RPMI7951 (cell line): ENCODE measurements at regions not wholly inside any gene's neighbourhood (a gene's known extent, or its start where the extent isn't known, plus 50 kb on each side); places are given as distances from the start of the nearest gene placed in this dataset.
A peak's percentile ranks its signal among the peaks of the same experiment; 100 is the strongest.

ENCODE experiments used
- DNase-seq: peaks from one replicate; pipeline ENCODE4 v3.0.0-alpha.2; 2012; ENCODE audit warnings: low read depth

DNA sequence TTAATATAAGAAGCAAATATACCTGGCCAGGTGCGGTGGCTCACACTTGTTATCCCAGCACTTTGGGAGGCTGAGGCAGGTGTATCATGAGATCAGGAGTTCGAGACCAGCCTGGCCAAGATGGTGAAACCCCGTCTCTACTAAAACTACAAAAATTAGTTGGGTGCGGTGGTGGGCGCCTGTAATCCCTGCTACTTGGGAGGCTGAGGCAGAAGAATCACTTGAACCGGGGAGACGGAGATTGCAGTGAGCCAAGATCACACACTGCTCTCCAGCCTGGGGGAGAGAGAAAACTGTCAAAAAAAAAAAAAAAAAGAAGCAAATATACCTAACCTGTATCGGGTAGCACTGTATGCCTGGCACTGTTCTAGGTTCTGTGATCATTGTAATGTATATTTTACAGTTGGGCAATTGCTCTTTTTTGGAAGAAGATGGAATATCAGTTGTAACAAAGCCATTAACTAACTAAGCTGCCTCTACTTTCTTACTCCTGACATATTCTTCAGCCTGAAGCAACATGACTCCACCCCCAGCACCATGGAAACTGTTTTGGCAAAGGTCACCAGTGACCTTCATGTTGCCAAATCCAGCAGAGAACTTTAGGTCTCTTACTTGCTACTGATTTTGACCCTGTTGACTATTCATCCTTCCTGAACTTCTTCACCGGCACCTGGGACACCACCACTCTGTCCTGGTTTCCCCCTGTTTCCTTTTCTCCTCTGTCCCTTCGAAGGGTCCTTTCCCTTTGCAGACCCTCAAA is 203.8 kb downstream of the RPLP1 start:
- DNase-seq: no peak

- DNase-seq: no peak
These were observed 205.0 kb downstream of the RPLP1 start for GRCh38 chr15:69657626-69658025.

GRCh38 chr15:69658411-69658945 is 205.9 kb downstream of the RPLP1 start:
- DNase-seq: no peak

- DNase-seq: peak; percentile 99
These were observed 206.9 kb downstream of the RPLP1 start for GRCh38 chr15:69659454-69660050.

- no peak for DNase-seq
These were observed 207.5 kb downstream of the RPLP1 start for GRCh38 chr15:69660114-69660513.

GRCh38 chr15:69660658-69661405 is 208.2 kb downstream of the RPLP1 start:
- peak; percentile 26 for DNase-seq

DNA sequence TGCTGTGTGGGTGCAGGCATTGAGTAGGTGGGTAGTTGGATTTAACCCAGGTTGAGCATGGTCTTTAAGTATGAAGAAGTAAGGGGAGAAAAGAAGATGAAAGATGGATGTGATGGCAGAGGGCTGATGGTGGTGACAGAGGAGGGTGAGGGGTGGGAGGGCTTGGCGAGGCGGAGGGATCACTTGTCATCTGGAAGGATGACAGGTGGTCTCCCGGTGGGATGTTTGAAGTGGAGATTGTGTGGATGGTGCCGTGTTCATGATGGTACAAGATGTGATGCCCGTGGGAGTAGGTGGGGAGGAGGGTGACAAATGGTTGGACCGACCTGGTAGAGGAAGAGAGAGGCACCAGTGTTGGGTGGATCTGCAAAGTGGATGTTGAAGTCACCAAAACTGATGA is 208.8 kb downstream of the RPLP1 start:
- DNase-seq: no peak

DNA sequence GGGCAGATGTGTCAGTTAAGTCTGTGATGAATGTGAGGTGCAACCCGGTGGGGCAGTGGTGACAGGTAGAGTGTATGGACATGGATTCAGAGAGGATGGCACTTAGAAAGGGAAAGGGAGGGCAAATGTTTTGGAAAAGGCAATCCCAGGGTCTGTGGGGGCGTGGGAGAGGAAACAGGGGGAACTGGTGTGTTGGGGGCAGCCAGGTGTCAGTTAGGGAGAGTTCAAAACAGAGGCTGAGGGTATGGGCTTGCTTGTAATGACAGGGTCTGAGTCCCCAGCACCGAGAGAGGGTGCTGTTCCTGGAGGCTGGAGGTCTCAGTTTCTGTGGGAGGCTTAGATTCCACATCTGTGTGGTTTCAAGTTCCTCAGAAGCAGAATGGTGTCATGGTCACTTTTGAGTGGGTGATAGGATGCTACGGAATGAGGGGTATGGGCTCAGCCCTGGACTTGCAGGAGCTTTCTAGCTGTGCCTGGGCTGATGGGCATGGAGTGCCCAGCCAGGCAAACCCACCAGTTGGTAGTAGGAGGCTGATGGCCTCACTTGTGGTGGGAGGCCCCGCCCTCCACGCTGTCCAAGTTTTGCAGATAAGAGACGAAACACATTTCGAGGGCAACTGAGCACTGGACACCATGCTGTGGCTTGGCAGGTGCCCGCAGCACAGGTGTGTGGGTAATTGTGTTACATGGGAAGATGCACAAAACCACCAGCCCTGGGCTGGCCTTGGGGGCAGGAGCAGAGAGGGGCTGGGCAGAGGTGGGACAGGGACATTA is 209.4 kb downstream of the RPLP1 start:
- no peak for DNase-seq

DNA sequence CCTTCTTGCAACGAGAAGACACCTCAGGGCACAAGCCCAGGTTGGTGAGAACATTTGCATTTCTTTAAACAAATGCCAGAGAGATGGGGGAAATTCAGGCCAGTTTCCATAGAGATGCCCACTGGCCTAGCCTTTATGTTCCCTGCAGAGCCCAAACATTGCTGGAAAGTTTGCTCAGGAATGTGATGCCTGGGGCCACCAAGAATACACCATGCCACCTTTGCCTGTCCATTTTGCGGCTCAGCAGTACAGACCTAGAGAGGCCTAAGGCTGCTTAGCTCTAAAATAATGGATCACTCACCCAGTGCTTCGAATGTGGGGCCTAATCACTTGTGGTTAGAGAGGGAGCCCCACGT is 210.0 kb downstream of the RPLP1 start:
- DNase-seq: no peak

GRCh38 chr15:69663441-69663840 is 210.8 kb downstream of the RPLP1 start:
- no peak for DNase-seq

GRCh38 chr15:69663982-69664381 is 211.4 kb downstream of the RPLP1 start:
- no peak for DNase-seq

DNA sequence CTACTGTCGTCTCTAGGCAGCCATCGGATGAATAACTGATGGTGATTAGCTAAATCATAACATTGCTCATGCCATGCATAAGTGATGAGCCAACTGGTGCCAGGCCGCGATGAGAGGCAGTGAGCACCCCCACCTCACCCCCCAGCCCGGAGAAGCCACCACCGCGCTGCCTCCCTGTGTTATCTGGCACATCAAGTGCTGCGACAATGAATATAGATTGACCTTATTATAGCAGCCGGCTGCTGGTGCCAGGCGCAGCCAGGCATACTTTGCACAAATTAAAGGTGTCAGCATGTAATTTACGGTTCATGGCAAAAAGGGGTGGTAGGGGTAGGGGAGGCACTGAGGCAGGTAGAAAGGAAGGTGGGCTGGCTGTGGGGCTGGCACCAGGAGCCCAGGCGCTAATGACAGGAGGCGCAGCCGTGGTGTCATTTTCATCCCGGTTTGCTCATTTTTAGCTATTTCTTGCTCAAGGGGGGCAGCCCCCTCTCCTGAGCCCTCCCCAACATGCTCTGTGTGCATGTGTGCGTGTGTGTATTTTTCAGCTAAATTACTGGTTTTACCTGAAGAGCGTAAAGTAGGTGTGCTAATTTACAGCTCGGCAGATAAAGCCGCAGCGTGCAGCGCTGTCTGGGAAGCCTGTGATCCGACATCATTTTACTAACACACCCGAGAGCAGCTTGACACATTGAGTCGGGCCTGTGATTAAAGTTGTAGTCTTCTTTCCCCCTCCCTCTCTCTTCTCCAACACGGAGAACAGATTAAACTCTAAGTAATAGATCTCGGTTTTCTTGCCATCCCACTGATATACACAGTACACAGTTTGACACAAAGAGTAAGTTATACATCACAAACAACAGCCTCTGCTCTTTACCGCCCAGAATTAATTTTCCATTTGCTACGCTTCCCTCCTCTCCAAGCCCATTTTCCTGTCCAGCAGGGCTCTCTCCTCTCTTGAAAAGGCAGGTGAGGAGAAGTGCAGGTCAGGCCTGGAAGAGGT is 212.3 kb downstream of the RPLP1 start:
- DNase-seq: no peak

- peak; percentile 74 for DNase-seq
These were observed 213.1 kb downstream of the RPLP1 start for GRCh38 chr15:69665641-69666111.

- DNase-seq: peak; percentile 79
These were observed 213.8 kb downstream of the RPLP1 start for GRCh38 chr15:69666441-69666882.

DNA sequence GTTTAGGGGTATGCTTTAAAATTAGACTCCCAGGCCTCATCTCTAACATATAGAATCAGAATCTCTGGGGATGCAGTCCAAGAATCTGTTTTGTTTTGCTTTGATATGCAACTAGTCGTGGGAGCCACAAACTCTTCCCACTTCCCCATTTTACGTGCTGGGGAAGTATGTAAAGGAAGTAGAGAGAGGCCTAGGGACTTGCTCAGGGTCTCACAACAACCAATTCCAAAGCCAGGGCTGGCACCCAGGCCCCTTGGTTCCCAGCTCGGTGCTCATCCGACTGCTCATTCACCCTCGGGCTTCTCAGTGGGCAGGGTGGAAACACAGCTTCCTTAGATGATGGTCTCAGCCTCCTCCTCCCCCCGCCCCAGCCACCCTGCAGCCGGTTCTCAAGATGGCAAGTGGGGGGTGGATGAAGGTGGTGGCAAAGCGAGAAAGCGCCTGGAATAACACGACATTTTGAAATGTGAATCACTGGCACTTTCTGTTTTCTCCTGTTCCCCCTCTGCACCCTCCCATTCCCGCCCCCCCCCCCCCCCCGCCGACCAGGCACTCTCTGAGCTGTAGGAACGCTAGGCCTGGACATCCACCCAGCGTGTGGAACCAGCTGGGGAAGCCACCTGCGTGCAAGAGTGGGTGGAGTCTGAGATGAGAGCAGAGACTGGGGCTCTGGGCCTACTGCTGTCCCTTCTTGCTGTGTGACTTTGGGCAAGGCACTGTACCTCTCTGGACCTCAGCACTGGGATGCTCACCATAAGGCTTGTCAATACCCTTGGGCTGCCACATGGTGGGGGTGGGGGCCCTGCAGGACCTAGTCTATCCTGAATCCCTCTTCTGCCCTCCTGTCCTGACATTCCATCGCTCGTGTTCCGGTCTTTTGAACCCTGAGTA is 214.5 kb downstream of the RPLP1 start:
- DNase-seq: peak; percentile 36

GRCh38 chr15:69668039-69668705 is 215.6 kb downstream of the RPLP1 start:
- peak; percentile 55 for DNase-seq

- DNase-seq: peak; percentile 36
These were observed 216.3 kb downstream of the RPLP1 start for GRCh38 chr15:69668963-69669362.

GRCh38 chr15:69669446-69669845 is 216.8 kb downstream of the RPLP1 start:
- DNase-seq: no peak
